H1 (cell line): ENCODE measurements at regions not wholly inside any gene's neighbourhood (a gene's known extent, or its start where the extent isn't known, plus 50 kb on each side); places are given as distances from the start of the nearest gene placed in this dataset.
A peak's percentile ranks its signal among the peaks of the same experiment; 100 is the strongest.

Experiments
- CTCF ChIA-PET: fragments of 300-600 bp; sonication (Branson Sonifier 250); formaldehyde crosslinking; loops from one replicate; lab custom pipeline; 2021; ENCODE audit not compliant: partially characterized antibody; lab: Charles Lee
- POLR2A ChIA-PET: fragments of 300-600 bp; sonication (Branson Sonifier 250); formaldehyde crosslinking; loops from one replicate; lab custom pipeline; 2021; ENCODE audit warnings: inconsistent platforms; ENCODE audit not compliant: partially characterized antibody; lab: Charles Lee
- DNase-seq, 2 experiments: peaks; one replicate each; pipeline versions ENCODE4 v3.0.0 to v3.0.0-alpha.2; 2010 to 2022; ENCODE audit warnings: low spot score in 2 of 2, low read depth in 1 of 2, mixed read lengths in 1 of 2
- FAIRE-seq: peaks from 2 replicates; lab custom pipeline; 2011; peaks lifted over from hg19 to GRCh38; lab: Jason Lieb, UNC
- H2AFZ ChIP-seq: 2 replicates; pipeline ENCODE4 v1.8.1; 2012; ENCODE audit warnings: low read length, inconsistent platforms
- H2AK5ac ChIP-seq: 2 replicates; pipeline ENCODE4 v1.6.1; 2013; ENCODE audit warnings: low read depth, low read length
- H2BK120ac ChIP-seq: replicated peaks from 2 replicates; pipeline ENCODE3; 2013; ENCODE audit warnings: low read depth, low read length, inconsistent platforms
- H2BK12ac ChIP-seq: 2 replicates; pipeline ENCODE4 v1.6.1; 2013; ENCODE audit warnings: low read depth, low read length
- H2BK15ac ChIP-seq: 2 replicates; pipeline ENCODE4 v1.6.1; 2013; ENCODE audit warnings: low read length
- H2BK20ac ChIP-seq: 2 replicates; pipeline ENCODE4 v1.6.1; 2013; ENCODE audit warnings: low read length
- H2BK5ac ChIP-seq: 2 replicates; pipeline ENCODE4 v1.6.1; 2013; ENCODE audit warnings: low read depth, low read length
- H3K14ac ChIP-seq: 2 replicates; pipeline ENCODE4 v1.6.1; 2013; ENCODE audit warnings: inconsistent platforms; ENCODE audit not compliant: insufficient read length
- H3K18ac ChIP-seq: 2 replicates; pipeline ENCODE4 v1.6.1; 2013; ENCODE audit warnings: low read length; ENCODE audit errors: extremely low read depth
- H3K23ac ChIP-seq: 2 replicates; pipeline ENCODE4 v1.6.1; 2013; ENCODE audit warnings: inconsistent platforms; ENCODE audit not compliant: insufficient read length
- H3K23me2 ChIP-seq: 2 replicates; pipeline ENCODE4 v1.6.1; 2013; ENCODE audit warnings: low read depth, low read length
- H3K27ac ChIP-seq: 2 replicates; pipeline ENCODE4 v1.6.1; 2011; ENCODE audit warnings: low read depth, low read length, inconsistent platforms
- H3K27me3 ChIP-seq, 4 experiments: replicated peaks in 1 of 4; 1 replicate in 1 of 4; 2 replicates in 3 of 4; pipeline versions ENCODE4 v1.6.1 to v1.8.1; 2011 to 2013; ENCODE audit warnings: low read length in 3 of 4, mild to moderate bottlenecking in 3 of 4, inconsistent platforms in 2 of 4, mixed read lengths in 2 of 4, moderate library complexity in 1 of 4; ENCODE audit not compliant: control insufficient read depth in 3 of 4, insufficient read depth in 3 of 4; ENCODE audit errors: extremely low read depth in 1 of 4
- H3K36me3 ChIP-seq, 4 experiments: 2 replicates each; pipeline versions ENCODE4 v1.6.1 to v1.8.1; 2011 to 2013; ENCODE audit warnings: mild to moderate bottlenecking in 4 of 4, low read length in 3 of 4, moderate library complexity in 2 of 4, control low read depth in 1 of 4, inconsistent platforms in 1 of 4; ENCODE audit not compliant: insufficient read depth in 4 of 4, control insufficient read depth in 2 of 4
- H3K4ac ChIP-seq: replicated peaks from 2 replicates; pipeline ENCODE3; 2013; ENCODE audit warnings: low read length, low read depth, mixed read lengths, inconsistent platforms; ENCODE audit not compliant: insufficient read length
- H3K4me1 ChIP-seq, 4 experiments: replicated peaks in 1 of 4; 1 replicate in 1 of 4; 2 replicates in 3 of 4; pipeline versions ENCODE4 v1.6.1 to v1.8.1; 2011 to 2013; ENCODE audit warnings: low read length in 3 of 4, inconsistent platforms in 2 of 4, mixed read lengths in 1 of 4; ENCODE audit not compliant: insufficient read depth in 4 of 4, control insufficient read depth in 3 of 4
- H3K4me2 ChIP-seq, 2 experiments: 2 replicates each; pipeline versions ENCODE4 v1.6.1 to v1.8.1; 2011 to 2013; ENCODE audit warnings: low read depth in 2 of 2, low read length in 2 of 2, control low read depth in 1 of 2, inconsistent platforms in 1 of 2, mild to moderate bottlenecking in 1 of 2; ENCODE audit not compliant: insufficient read depth in 1 of 2
- H3K4me3 ChIP-seq, 4 experiments: fragments of 200-600, 300-600 bp in 1 of 4; sonication (generic), shearing (Covaris generic), sonication (Bioruptor Twin) in 1 of 4; 2 replicates each; pipeline versions ENCODE4 v1.5.1 to v1.8.1; 2011 to 2016; ENCODE audit warnings: low read length in 4 of 4, low read depth in 3 of 4, control low read depth in 2 of 4, inconsistent platforms in 2 of 4, mild to moderate bottlenecking in 2 of 4, mixed read lengths in 1 of 4, moderate library complexity in 1 of 4; ENCODE audit not compliant: insufficient read depth in 2 of 4; ENCODE audit errors: extremely low read depth in 1 of 4
- H3K56ac ChIP-seq: replicated peaks from 2 replicates; pipeline ENCODE3; 2013; ENCODE audit warnings: low read depth, mild to moderate bottlenecking, mixed read lengths, low read length, inconsistent platforms; ENCODE audit not compliant: insufficient read length
- H3K79me1 ChIP-seq: 2 replicates; pipeline ENCODE4 v1.6.1; 2013; ENCODE audit warnings: low read depth, low read length, control low read depth
- H3K79me2 ChIP-seq, 2 experiments: 2 replicates each; pipeline versions ENCODE4 v1.6.1 to v1.8.1; 2012 to 2013; ENCODE audit warnings: low read length in 2 of 2, mild to moderate bottlenecking in 2 of 2, inconsistent platforms in 1 of 2; ENCODE audit not compliant: insufficient read depth in 2 of 2, control insufficient read depth in 1 of 2
- H3K9ac ChIP-seq, 4 experiments: replicated peaks in 1 of 4; 1 replicate in 1 of 4; 2 replicates in 3 of 4; pipeline versions ENCODE4 v1.6.1 to v1.8.1; 2011 to 2013; ENCODE audit warnings: low read depth in 3 of 4, low read length in 3 of 4, control low read depth in 2 of 4, mild to moderate bottlenecking in 2 of 4, moderate library complexity in 2 of 4, inconsistent platforms in 1 of 4; ENCODE audit errors: extremely low read depth in 1 of 4
- H3K9me3 ChIP-seq, 2 experiments: 2 replicates each; pipeline versions ENCODE4 v1.6.1 to v1.8.1; 2012 to 2013; ENCODE audit warnings: mild to moderate bottlenecking in 2 of 2, moderate library complexity in 2 of 2, control low read depth in 1 of 2, inconsistent platforms in 1 of 2, low read depth in 1 of 2, low read length in 1 of 2, mixed read lengths in 1 of 2; ENCODE audit not compliant: insufficient read depth in 2 of 2
- H4K20me1 ChIP-seq, 2 experiments: replicated peaks in 1 of 2; 2 replicates each; pipeline versions ENCODE3 to v1.8.1; 2011 to 2013; ENCODE audit warnings: inconsistent platforms in 2 of 2, low read length in 2 of 2, mild to moderate bottlenecking in 1 of 2; ENCODE audit not compliant: insufficient read depth in 2 of 2, control insufficient read depth in 1 of 2
- H4K5ac ChIP-seq: 2 replicates; pipeline ENCODE4 v1.6.1; 2013; ENCODE audit warnings: low read length, low read depth, mixed read lengths, inconsistent platforms; ENCODE audit not compliant: insufficient read length
- H4K8ac ChIP-seq: 2 replicates; pipeline ENCODE4 v1.8.0; 2013; ENCODE audit warnings: mild to moderate bottlenecking, moderate library complexity, low read length, inconsistent platforms; ENCODE audit not compliant: insufficient read depth; ENCODE audit errors: extremely low read depth
- H4K91ac ChIP-seq: replicated peaks from 2 replicates; pipeline ENCODE3; 2013; ENCODE audit warnings: low read length, mixed read lengths, inconsistent platforms; ENCODE audit not compliant: insufficient read length
- BCL11A ChIP-seq, 2 experiments: IDR thresholded peaks; one replicate each; pipeline ENCODE4 v1.6.1; 2011; ENCODE audit warnings: low read depth in 2 of 2, low read length in 2 of 2, mild to moderate bottlenecking in 2 of 2
- CBX8 ChIP-seq: fragments of 300-800, 300-1000 bp; sonication (generic); IDR thresholded peaks from 2 replicates; pipeline ENCODE4 v1.7.1; 2016; ENCODE audit warnings: low read depth, low read length, borderline replicate concordance
- EP300 ChIP-seq, 2 experiments: IDR thresholded peaks; 1 replicate in 1 of 2; 2 replicates in 1 of 2; pipeline ENCODE4 v1.6.1; 2011 to 2012; ENCODE audit warnings: low read depth in 2 of 2, low read length in 2 of 2, mild to moderate bottlenecking in 2 of 2, borderline replicate concordance in 1 of 2, inconsistent platforms in 1 of 2, moderate library complexity in 1 of 2
- KDM1A ChIP-seq: fragments of 200-600, 300-600 bp; sonication (generic); IDR thresholded peaks from 2 replicates; pipeline ENCODE4 v1.7.1; 2016; ENCODE audit warnings: mild to moderate bottlenecking, low read length, borderline replicate concordance
- KDM4A ChIP-seq: IDR thresholded peaks from one replicate; pipeline ENCODE4 v1.7.1; 2012; ENCODE audit warnings: low read depth, mild to moderate bottlenecking, moderate library complexity, low read length, inconsistent platforms; ENCODE audit not compliant: severe bottlenecking
- MAFK ChIP-seq: IDR thresholded peaks from 2 replicates; pipeline ENCODE4 v1.6.1; 2012; ENCODE audit warnings: low read depth, mild to moderate bottlenecking, improper control_type of control experiment, low read length
- MAX ChIP-seq: IDR thresholded peaks from 2 replicates; pipeline ENCODE4 v1.6.1; 2012; ENCODE audit warnings: inconsistent platforms
- POLR2AphosphoS5 ChIP-seq: IDR thresholded peaks from 2 replicates; pipeline ENCODE4 v1.6.1; 2011; ENCODE audit warnings: low read depth, low read length
- RNF2 ChIP-seq: fragments of 200-900, 300-1000 bp; sonication (generic); IDR thresholded peaks from 2 replicates; pipeline ENCODE4 v1.7.1; 2016; ENCODE audit warnings: borderline replicate concordance, low read depth, mild to moderate bottlenecking, antibody characterized with exemption, low read length; ENCODE audit not compliant: poor library complexity, severe bottlenecking; ENCODE audit errors: missing control alignments
- TCF12 ChIP-seq: IDR thresholded peaks from 2 replicates; pipeline ENCODE4 v1.6.1; 2011; ENCODE audit warnings: low read depth, mild to moderate bottlenecking, low read length
- TEAD4 ChIP-seq: IDR thresholded peaks from 2 replicates; pipeline ENCODE4 v1.6.1; 2012; ENCODE audit warnings: low read depth, low read length, inconsistent platforms, mixed read lengths
- USF2 ChIP-seq: IDR thresholded peaks from 2 replicates; pipeline ENCODE4 v1.6.1; 2011; ENCODE audit warnings: low read length, improper control_type of control experiment
- YY1 ChIP-seq: IDR thresholded peaks from 2 replicates; pipeline ENCODE4 v1.6.1; 2011; ENCODE audit warnings: low read depth, mild to moderate bottlenecking, low read length
- WGBS, 2 experiments: shearing (Covaris generic) in 1 of 2; methylation state at CpG; one replicate each; pipeline versions ENCODE4 v1.1.6 to v1.1.7; 2013 to 2015; ENCODE audit warnings: low lambda C conversion rate in 2 of 2, mixed read lengths in 2 of 2, inconsistent platforms in 1 of 2, low coverage in 1 of 2, missing lambda C conversion rate in 1 of 2; ENCODE audit not compliant: insufficient replicate concordance in 2 of 2, insufficient coverage in 1 of 2, insufficient read length in 1 of 2; ENCODE audit errors: extremely low coverage in 1 of 2, missing lambda C conversion rate in 1 of 2; 5-methylcytosine and 5-hydroxymethylcytosine counted together

- Histone ChIP-seq H2AFZ (peak overlapping the region; percentile 53), H3K79me1 (no peaks in the 10 kb centered on the region), H3K18ac (no peak overlapping the region), H3K4ac (no peak overlapping the region), H2BK20ac (no peak overlapping the region), H2AK5ac (no peak overlapping the region), H3K9me3 (no peaks in the 10 kb centered on the region), H4K8ac (no peak overlapping the region), H4K20me1 (no peaks in the 10 kb centered on the region), H3K27ac (no peak overlapping the region), H3K36me3 (no peaks in the 10 kb centered on the region), H3K23ac (no peak overlapping the region), H3K4me3 (no peak overlapping the region), H3K4me1 (peaks cover 3 to 6% (median 3%) of the 10 kb centered on the region in 4 experiments; a peak in 4 of 7 replicates), H2BK15ac (no peak overlapping the region), H4K91ac (no peak overlapping the region), H3K14ac (no peak overlapping the region), H3K27me3 (no peaks in the 10 kb centered on the region), H3K4me2 (peak overlapping the region in 1 of 2 experiments; percentile 24; a peak in 1 of 4 replicates), H3K9ac (no peak overlapping the region), H3K23me2 (no peaks in the 10 kb centered on the region), H2BK5ac (no peak overlapping the region), H3K56ac (no peak overlapping the region), H2BK120ac (no peak overlapping the region), H4K5ac (no peak overlapping the region), H3K79me2 (no peaks in the 10 kb centered on the region), H2BK12ac (peak overlapping the region; percentile 41; the same call in 1 of the 2 replicates)
- POLR2A ChIA-PET: interaction anchor here (3.0 kb wide), 1 partner anchor 57 kb away, joined by 7 read pairs; no protein-coding TSS in a partner anchor
- DNase-seq (no peak), FAIRE-seq (no peak)
- CTCF ChIA-PET: interaction anchor here (0.7 to 4.7 kb wide), 46 partner anchors 8 to 613 kb away, joined by 3 to 32 read pairs (median 4); partner anchors contain the start of gene PDGFD
- 61% methylated on average over 7 of the region's 7 CpGs; no CpG with 5 or more reads in 1 of the 2 experiments for WGBS, 2 experiments
- no peak for TF ChIP-seq USF2
- TF ChIP-seq KDM4A: no peak
- TF ChIP-seq TEAD4: no peak
- TF ChIP-seq TCF12: no peak
- TF ChIP-seq MAFK: no peak
- no peak for TF ChIP-seq KDM1A
- TF ChIP-seq RNF2: no peak
- no peak for TF ChIP-seq POLR2AphosphoS5
- no peak for TF ChIP-seq EP300 (IDR thresholded peaks at IDR 0.05; ENCODE audit: borderline replicate concordance in 1 of 2, low read depth in 2 of 2, low read length in 2 of 2)
- TF ChIP-seq YY1: no peak
- no peak for TF ChIP-seq CBX8
- TF ChIP-seq BCL11A (IDR thresholded peaks at IDR 0.05; ENCODE audit: low read depth in 2 of 2, low read length in 2 of 2): no peak
- TF ChIP-seq MAX: no peak
Measured at GRCh38 chr11:103681855-103682254, 354.6 kb upstream of the DDI1 start.
